NB4 (cell line): ENCODE measurements at regions not wholly inside any gene's neighbourhood (a gene's known extent, or its start where the extent isn't known, plus 50 kb on each side); places are given as distances from the start of the nearest gene placed in this dataset.
"Not testable (repeated sequence)": the region's sequence is repeated elsewhere in the genome, so short reads cannot be mapped to it uniquely, and the experiment has no call there.

Experiments used
- MAX ChIP-seq: IDR thresholded peaks from 2 replicates; pipeline ENCODE4 v1.6.1; 2011; ENCODE audit warnings: low read depth, low read length
- MYC ChIP-seq: IDR thresholded peaks from 2 replicates; pipeline ENCODE4 v1.6.1; 2011; ENCODE audit warnings: low read depth, low read length
- POLR2A ChIP-seq: IDR thresholded peaks from 2 replicates; pipeline ENCODE4 v1.6.1; 2011; ENCODE audit warnings: mild to moderate bottlenecking; ENCODE audit not compliant: insufficient read length; ENCODE audit errors: extremely low read depth
- TF ChIP-seq, protein P1 (sequence below): IDR thresholded peaks from one replicate; pipeline ENCODE4 v1.5.1; 2012; ENCODE audit warnings: low read depth, low read length

GRCh38 chr2:53112408-53112807 lies 655.2 kb upstream of the CHAC2 start:
- not testable (repeated sequence) for TF ChIP-seq POLR2A, MYC, MAX
- TF ChIP-seq, protein P1, sequence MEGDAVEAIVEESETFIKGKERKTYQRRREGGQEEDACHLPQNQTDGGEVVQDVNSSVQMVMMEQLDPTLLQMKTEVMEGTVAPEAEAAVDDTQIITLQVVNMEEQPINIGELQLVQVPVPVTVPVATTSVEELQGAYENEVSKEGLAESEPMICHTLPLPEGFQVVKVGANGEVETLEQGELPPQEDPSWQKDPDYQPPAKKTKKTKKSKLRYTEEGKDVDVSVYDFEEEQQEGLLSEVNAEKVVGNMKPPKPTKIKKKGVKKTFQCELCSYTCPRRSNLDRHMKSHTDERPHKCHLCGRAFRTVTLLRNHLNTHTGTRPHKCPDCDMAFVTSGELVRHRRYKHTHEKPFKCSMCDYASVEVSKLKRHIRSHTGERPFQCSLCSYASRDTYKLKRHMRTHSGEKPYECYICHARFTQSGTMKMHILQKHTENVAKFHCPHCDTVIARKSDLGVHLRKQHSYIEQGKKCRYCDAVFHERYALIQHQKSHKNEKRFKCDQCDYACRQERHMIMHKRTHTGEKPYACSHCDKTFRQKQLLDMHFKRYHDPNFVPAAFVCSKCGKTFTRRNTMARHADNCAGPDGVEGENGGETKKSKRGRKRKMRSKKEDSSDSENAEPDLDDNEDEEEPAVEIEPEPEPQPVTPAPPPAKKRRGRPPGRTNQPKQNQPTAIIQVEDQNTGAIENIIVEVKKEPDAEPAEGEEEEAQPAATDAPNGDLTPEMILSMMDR: not testable (repeated sequence)
